Urothelium cell line (cell line): ENCODE measurements at regions not wholly inside any gene's neighbourhood (a gene's known extent, or its start where the extent isn't known, plus 50 kb on each side); places are given as distances from the start of the nearest gene placed in this dataset.

Experiments
- DNase-seq: peaks from one replicate; pipeline ENCODE4 v3.0.0; 2011; ENCODE audit warnings: low spot score, mixed read lengths
- FAIRE-seq: peaks from 2 replicates; lab custom pipeline; 2011; peaks lifted over from hg19 to GRCh38; lab: Jason Lieb, UNC

DNA sequence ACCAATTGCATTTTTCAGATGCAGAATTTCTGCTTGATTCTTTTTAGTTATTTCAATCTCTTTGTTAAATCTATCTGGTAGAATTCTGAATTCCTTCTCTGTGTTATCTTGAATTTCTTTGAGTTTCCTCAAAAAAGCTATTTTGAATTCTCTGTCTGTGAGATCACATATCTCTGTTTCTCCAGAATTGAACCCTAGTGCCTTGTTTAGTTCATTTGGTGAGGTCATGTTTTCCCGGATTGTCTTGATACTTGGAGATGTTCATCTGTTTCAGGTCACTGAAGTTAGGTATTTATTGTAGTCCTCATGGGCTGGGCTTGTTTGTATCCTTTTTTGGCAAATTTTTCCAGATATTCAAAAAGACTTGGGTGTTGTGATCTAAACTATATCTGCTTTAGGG, 202.9 kb upstream of the SERP2 start:
- DNase-seq: no peak
- FAIRE-seq: no peak

DNA sequence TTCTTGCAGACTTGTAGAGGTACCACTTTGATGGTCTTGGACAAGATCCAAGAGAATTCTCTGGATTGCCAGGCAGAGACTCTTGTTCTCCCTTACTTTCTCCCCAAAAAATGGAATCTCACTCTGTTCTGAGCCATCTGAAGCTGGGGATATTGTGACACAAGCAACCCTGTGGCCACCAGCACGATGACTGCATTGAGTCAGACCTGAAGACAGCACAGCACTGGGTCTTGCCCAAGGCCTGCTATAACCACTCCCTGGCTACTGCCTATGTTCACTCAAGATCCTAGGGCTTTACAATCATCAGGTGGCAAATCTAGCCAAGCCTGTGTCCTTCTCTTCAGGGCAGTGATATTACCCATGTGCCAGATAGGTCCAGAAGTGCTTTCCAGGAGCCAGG, 202.5 kb upstream of the SERP2 start:
- no peak for FAIRE-seq

DNA sequence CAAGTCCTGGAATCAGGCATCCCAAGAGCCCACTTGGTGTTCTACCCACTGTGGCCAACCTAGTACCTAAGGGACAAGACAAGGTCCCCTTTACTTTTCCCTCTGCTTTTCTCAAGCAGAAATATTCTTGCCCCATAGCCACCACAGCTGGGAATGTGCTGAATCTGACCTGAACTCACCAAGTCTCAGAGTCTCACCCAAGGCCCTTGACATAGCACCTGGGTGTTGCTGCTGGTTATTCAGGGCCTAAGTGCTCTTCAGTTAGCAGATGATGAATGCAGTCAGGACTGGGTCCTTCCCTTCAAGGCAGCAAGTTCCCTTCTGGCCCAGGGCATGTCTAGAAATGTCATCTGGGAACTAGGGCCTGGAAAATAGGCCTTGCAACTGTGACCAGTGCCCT, 201.8 kb upstream of the SERP2 start:
- DNase-seq: no peak
- FAIRE-seq: no peak

More for the DNA sequence above, 202.5 kb upstream of the SERP2 start:
- DNase-seq: no peak

DNA sequence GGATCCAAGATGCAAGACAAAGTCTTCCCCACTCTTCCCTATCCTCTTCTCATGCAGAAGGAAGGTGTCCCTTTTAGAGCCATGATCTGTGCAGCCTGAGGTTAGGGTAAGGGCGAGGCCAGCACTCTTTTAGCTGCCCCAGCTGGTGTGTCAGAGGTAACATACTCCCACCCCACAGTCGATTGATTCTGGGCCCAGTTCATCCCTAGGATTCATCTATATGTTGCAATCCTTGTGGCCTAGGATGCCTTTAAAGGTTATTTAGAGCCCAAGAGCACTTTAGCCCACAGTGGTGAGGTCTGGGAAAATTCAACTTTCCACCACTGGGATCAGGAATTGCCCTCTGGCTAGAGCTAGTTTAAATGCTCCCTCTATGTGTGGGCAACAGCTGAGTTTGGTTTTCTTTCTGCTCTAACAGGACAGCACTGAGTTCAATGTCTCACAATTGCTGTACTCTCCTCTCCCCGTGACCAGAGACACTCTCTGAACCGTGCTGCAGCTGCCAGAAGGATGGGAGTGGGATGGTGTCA, 201.3 kb upstream of the SERP2 start:
- DNase-seq (no peak), FAIRE-seq (no peak)

DNA sequence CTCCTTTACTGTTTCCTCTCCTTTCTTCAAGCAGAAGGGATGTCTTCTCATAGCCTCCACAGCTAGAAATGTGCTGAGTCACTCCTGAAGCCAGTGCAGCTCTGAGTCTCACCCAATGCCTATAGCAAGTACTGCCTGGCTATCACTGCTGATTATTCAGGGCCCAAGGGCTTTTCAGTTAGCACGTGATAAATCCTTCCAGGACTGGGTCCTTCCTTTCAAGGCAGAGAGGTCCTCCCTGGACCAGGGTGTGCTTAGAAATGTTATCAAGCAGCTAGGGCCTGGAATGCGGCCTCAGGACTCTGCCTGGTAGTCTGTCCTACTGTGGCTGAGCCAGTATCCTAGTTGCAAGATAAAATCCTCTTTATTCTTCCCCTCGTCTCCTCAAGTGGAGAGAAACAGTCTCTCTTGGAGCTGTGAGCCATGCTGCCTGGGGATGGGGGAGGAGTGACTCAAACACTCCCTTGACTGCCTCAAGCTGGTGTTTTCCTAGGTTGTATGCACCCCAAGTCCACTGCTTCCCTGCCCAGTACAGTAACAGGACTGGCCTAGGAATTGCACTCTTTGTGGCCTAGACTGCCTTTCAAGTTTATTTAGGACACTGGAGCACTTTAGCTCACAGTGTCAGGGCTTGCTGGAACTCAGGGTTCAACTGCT, 198.7 kb upstream of the SERP2 start:
- FAIRE-seq: no peak
- DNase-seq: no peak

DNA sequence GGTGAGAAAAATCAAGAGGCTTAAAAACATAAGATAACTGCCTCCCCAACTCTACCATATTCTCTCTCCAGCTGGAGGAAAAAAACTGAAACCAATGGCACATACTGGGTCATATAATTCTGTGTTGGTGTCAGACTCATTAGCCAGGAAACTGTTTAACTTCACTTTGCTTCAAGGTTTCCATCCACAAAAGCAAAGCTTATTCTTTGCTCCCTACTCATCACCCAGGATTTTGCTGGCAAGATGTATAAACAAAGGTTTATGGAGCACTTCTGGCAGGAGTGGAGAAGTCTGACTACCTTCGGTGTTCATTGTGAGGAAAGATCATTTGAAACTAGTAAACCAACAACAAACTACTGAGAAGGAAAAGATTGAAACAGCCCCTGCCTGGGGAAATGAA, 197.5 kb upstream of the SERP2 start:
- DNase-seq (no peak), FAIRE-seq (no peak)

DNA sequence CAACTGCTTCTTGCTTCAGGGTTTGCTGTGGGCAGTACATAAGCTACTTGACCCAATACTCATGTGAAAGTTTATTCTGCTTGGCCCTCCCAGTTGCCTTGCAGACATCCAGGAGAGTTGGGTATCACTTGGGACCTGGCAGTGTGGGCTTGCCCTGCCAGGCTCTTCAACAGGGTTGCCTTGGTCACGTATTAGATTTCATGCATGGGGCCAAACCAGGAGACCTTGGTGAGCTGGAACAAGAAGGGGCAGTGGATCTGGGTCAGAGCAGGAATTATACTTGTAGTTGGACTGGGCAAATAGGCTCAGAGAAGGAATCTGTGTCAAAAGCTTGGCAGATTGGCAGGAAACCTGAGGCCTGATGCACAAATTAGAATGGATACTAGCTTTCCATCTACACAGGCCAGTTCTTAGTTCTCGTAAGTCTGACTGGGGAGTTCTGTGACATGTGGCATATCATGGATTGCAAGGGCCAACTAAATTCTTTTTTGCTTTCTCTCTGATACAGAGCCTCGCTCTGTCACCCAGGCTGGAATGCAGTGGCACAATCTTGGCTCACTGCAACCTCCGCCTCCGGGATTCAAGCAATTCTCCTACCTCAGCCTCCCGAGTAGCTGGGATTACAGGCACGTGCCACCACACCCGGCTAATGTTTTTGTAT, 192.6 kb upstream of the SERP2 start:
- no peak for FAIRE-seq
- no peak for DNase-seq

DNA sequence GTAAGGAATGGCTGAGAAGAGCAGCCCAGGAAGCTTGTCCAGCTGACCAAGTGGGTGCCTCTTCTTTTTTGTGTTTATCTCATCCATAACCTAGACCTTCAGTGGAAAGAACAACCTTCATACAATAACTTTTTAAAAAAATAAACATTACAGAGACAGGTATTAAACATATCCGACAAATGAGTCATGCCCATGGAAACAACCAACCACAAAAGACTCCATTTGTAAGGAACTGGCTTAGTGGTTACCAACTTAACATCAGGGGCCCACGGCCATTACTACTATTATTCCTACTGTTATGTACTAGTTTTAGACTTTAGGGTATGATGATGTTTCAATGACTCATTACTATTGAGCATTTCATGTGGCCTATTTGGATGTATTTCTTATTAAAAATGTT, 191.7 kb upstream of the SERP2 start:
- no peak for FAIRE-seq

DNA sequence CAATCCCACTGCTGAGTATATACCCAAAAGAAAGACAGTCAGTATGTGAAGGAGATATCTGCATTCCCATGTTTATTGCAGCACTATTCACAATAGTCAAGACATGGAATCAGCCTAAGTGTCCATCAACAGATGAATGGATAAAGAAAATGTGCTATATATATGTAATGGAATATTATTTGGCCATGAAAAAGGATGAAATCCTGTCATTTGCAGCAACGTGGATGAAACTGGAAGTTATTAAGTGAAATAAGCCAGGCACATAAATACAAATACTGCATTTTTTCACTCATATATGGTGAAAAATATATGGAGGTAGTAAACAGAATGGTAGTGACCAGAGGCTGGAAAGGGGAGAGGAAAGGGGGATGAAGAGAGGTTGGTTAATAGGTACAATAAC, 188.9 kb upstream of the SERP2 start:
- DNase-seq: no peak

More for the DNA sequence above, 191.7 kb upstream of the SERP2 start:
- DNase-seq: peak; percentile 20

DNA sequence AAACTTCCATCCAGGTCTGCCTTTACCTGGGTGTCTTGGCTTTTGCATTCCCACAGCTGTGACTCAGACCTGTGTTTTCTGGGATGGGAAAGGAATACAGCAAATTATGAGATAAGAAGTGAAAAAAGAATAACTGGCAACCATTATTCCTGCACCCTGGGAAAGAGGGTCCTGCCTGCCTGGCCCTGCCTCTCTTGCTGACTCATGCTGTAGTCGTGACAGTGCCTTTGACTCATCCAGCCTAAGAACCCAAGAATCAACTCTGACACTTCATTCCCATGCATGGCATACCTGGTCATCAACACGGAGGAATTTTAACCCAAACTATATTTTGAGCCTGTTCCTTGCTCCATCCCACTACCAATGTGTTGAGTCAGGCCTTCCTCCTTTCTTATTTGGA, 185.4 kb upstream of the SERP2 start:
- no peak for FAIRE-seq
- DNase-seq: peak; percentile 73

More for the DNA sequence above, 188.9 kb upstream of the SERP2 start:
- FAIRE-seq: no peak

DNA sequence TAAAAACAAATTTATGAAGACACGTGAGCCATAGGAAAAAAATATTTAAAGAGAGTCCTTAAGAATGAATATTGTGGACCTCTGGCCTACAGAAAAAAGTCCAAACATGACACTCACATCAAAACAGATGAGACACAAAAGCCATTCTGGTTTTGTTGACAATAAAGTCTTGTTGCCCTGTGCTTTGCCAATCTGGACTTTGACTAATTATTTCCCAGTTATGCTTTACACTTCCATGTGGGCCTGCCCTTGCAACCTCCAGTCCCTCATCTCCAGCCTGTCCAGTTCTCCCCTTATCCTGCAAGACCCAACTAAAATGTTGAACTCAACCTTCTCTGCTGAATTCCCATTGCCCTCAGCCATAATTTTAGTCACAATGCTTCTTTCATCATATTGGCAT, 184.5 kb upstream of the SERP2 start:
- FAIRE-seq (no peak), DNase-seq (no peak)

DNA sequence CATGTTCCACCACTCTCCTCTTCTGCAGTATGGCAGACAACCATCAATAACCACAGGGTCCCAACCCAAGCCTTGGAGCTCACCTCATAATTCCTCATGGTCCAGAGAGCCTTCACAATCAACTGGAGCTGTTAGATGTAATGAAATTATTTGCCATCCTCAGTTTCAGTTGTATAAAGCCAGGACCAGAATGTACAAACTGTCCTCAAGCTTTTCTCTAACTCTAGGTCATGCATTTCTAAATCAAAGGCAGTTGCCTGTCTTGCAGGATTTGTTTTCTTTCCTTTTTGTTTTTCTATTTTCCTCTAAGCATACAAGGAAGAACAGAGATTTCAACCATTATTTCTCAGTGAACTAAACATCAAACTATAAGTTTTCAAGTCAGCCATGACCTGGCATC, 182.5 kb upstream of the SERP2 start:
- no peak for FAIRE-seq
- no peak for DNase-seq

DNA sequence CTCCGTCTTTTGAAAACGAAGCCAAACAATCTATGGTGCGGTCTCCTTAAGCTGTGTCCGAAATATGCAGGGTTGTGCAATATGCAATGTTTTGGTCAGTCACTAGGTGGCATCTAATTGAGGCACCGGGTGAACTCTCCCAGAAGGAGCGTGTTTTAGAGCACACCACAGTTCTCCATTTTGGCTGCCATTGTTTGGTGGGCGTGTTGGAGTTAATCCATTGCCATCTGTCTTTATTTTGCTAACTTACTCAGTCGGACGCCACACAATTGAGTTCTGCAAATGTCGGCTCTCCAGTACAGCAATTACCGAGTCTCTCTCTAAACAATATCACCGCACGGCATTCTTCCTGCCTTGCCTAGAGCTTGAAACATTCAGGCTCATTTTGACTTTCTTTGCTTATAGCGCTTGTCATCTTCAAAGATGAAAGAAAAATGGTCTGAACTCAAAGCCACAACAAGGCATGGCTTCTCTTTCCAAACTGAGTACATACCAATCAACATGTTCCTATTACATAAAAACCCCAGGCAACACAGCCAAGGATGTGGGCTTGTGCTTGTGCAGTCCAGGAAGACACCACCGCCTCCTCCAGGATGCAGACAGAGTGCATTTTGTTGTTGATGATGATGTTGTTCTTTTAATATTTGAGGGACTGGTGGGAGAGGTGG, 182.0 kb upstream of the SERP2 start:
- no peak for FAIRE-seq

DNA sequence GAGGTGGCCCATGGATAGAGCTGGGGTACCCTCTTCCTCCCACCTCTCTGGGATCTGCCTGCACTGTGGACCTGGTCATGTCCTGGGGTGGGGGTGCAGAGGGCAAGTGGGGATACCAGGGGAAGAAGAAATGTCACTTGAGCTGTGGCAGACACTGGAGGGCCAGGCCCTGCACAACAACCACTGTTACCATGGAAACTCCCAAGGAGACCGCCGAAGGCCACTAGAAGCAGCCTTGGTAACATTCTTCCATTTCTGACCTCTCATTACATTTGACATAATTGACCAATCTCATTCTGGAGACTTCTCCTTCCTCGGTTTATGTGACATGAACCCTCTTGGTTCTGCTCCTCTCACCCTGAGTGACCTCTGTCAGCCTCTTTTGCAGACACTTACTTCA, 179.9 kb upstream of the SERP2 start:
- FAIRE-seq (no peak), DNase-seq (no peak)

More for the DNA sequence above, 182.0 kb upstream of the SERP2 start:
- peak; percentile 14 for DNase-seq

DNA sequence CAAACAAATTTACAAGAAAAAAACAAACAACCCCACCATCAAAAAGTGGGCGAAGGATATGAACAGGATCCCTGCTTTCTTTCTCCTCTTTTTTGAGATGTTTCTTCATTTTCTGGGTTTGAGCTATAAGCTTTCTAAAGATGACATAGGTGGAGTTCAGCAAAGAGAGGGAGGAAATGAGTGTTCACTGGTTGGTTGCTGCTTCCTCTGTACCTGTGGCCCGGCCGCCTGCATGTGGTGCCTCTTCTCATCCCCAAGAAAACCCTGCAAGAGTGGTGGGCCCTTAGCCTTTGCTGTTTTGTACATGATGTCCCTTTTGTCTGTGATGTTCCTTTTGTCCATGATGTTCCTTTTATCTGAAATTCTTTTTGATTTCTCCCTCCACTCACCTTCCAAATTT, 178.4 kb upstream of the SERP2 start:
- DNase-seq (no peak), FAIRE-seq (no peak)

DNA sequence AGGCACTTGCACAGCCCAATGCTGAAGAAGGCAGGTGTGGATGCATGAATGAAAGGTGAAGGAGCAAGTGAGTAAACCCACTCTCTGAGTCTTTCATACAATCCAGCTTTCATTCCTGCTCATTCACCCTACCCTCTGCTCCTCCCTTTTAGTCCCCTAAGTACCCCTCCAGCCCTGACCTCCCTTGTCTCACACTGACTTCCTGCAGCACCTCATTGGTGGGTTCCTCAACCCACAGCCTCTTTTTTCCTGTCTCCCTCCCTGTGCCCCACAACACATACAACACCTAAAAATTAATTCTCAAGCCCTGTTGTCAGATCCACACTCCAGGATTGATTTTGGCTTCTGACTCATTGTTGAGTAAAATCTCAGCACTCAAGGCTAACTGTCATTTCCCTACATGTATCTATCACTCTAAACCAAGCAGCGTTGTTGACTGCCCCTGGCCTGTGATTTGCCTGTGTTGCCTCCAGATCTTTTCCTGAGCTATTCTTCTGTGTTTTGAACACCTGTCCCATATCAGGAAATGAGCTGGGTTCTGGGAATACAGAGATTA, 177.3 kb upstream of the SERP2 start:
- FAIRE-seq: no peak
- DNase-seq: no peak

DNA sequence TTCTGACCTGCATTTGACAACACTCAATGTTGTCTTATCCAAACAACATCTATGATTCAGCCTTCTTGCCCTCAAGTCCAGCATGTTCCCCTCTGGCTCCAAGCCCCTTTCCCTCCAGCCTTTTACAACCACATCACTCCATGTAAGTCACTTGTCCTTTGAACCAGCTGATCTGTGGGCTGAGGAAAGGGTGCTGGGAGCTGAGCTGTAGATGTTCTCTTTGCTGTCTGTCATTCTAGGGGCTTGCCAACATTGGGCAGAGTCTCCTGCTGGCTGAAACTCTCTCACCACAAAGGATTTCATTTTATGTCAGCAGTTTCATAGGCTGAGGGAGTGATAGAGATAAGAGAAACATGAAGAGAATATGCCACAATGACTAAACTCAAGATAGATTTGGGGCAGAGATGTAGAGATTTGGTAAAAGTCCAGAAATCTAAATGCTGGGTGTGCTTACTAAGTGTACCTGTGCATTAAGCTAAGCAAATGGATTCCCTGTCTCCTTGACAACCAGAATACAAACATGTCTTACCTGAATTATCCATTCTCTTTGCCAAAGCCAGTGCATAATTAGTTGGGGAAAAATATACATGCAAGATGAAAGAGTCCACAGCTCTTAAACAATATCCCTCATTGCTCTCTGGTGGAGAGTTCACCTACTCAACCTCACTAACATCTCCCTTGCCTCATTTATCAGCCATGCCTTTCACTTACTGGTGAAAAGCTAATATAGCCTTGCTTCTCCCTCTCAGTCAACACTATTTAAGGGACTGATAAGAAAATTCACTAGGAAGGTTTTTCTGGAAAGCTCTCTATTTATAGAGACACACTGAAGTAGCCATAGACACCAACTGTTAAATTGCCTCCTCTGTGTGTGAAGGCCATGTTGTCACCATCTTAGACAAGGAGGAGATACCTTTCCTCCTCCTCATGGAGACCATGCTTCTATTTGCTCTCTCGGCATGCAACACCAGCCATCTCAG, 175.5 kb upstream of the SERP2 start:
- no peak for FAIRE-seq
- DNase-seq: no peak

DNA sequence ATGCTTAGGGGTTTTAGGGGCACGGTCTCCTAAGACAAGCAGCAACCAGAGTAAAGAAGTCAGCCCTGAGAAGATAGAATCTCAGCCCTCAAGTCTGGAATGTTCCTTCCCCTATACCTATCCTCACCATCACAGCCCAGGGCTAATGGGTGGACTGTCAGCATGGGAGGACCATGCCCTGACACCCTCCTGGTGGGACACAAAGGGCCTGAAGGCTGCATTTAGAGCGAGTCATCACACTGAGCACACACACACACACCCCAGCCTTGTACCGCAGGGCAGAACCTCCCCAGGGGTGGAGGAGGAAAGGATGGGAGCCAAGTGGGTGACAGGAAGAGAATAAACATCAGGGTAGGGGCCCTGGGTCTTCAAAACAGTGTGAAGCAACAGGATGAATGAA, 174.8 kb upstream of the SERP2 start:
- DNase-seq (peak; percentile 7), FAIRE-seq (no peak)

DNA sequence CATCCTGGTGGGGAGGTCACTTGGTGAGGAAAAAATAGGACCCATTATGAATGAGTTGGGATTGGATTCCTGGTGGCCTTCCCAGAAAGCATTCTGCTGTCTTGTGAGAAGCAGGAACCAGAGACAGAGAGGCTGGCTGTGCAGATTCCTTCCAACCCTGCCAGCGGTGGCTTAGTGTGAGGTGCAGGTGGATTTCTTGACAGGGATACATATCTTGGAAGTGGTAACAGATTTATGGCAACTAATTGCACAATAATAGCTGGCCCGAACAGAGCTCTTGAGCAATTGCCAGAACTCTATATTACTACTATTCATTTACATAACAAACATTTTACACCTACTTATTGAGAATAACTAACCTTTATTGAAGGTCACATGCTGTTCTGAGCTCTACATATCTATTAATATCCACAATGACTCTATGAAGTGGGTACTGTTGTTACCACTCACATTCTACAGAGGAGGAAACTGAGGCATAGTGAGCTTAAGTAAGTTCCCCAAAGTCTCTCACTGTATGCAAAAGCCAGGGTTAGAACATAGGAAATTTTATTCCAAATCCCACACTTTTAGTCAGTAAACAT, 173.9 kb upstream of the SERP2 start:
- FAIRE-seq (no peak), DNase-seq (no peak)

DNA sequence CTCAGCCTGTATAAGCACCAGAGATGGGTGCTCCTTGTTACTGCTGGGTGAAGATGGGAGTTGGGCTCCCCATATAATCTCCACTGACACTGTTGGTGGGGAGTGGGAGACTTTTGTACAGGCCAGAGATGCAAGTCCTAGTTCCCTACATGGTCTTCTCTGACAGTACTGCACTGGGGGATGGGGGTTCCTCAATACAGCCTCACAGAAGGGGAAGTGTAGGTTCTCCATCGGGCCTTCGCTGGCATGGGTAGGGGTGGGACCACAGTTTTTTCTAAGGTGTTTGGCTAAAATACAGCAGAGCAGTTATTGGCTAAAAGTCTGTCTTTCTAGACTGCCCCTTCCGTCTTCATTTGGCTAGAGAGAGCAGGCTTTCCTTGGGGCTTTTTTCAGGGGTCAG, 167.2 kb upstream of the SERP2 start:
- no peak for FAIRE-seq
- DNase-seq: no peak
